Keratinocyte (primary cell): ENCODE measurements at regions not wholly inside any gene's neighbourhood (a gene's known extent, or its start where the extent isn't known, plus 50 kb on each side); places are given as distances from the start of the nearest gene placed in this dataset.

ENCODE experiments used
- EZH2 ChIP-seq: IDR thresholded peaks from one replicate; pipeline ENCODE4 v1.6.1; 2012; ENCODE audit warnings: inconsistent platforms, mild to moderate bottlenecking, low read length, moderate library complexity
- TF ChIP-seq, protein P1 (sequence below), 3 experiments: IDR thresholded peaks in 1 of 3; conservative IDR thresholded peaks in 1 of 3; optimal IDR thresholded peaks in 1 of 3; 2 replicates in 2 of 3; 3 replicates in 1 of 3; pipeline versions ENCODE3 to v1.5.1; 2011; ENCODE audit warnings: low read length in 3 of 3, mild to moderate bottlenecking in 3 of 3, moderate library complexity in 2 of 3, control low read depth in 1 of 3, inconsistent platforms in 1 of 3; ENCODE audit not compliant: insufficient read depth in 2 of 3; ENCODE audit errors: extremely low read depth in 1 of 3

DNA sequence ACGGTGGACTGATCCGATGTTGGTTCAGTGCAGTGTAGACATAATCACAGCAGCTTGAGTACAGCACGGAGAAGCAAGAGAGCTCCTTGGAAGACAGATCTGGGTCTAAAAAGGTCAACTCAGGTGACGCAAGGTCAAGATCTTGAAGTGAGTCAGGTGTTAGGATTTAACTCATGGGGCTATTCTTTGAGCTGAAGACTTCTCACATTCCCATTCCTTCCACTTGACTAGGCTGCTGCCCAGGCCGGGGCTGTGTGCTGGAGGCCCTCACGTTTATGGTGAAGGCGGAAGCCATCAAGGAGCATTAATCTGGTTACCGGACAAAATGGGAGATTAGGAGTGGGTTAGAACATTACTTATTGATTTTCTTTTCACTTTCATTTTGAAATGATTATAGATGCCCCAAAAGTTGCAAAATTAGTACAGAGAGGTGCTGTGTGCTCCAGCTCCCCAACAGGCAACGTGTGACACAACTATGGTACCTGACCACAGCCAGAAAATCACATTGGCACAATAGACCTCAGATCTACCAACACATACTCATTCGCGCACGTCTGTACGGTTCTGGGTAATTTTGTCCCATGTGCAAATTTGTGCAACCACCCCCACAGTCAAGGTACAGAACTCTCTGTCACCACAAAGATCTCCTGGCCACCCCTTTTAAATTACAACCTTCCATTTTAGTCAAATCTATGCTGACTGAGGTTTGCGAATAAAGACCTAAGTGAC lies 77.6 kb upstream of the SEC11C start:
- TF ChIP-seq, protein P1, sequence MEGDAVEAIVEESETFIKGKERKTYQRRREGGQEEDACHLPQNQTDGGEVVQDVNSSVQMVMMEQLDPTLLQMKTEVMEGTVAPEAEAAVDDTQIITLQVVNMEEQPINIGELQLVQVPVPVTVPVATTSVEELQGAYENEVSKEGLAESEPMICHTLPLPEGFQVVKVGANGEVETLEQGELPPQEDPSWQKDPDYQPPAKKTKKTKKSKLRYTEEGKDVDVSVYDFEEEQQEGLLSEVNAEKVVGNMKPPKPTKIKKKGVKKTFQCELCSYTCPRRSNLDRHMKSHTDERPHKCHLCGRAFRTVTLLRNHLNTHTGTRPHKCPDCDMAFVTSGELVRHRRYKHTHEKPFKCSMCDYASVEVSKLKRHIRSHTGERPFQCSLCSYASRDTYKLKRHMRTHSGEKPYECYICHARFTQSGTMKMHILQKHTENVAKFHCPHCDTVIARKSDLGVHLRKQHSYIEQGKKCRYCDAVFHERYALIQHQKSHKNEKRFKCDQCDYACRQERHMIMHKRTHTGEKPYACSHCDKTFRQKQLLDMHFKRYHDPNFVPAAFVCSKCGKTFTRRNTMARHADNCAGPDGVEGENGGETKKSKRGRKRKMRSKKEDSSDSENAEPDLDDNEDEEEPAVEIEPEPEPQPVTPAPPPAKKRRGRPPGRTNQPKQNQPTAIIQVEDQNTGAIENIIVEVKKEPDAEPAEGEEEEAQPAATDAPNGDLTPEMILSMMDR (optimal IDR thresholded peaks at IDR 0.05 in 1 of 3, IDR thresholded peaks at IDR 0.05 in 1 of 3, conservative IDR thresholded peaks at IDR 0.05 in 1 of 3; ENCODE audit: extremely low read depth in 1 of 3, insufficient read depth in 2 of 3, low read length in 3 of 3) = no peak
- TF ChIP-seq EZH2 = no peak
